K562 (cell line): ENCODE measurements at regions not wholly inside any gene's neighbourhood (a gene's known extent, or its start where the extent isn't known, plus 50 kb on each side); places are given as distances from the start of the nearest gene placed in this dataset.

ENCODE experiments used
- ATAC-seq: fragments of 200-7000 bp; cut with Tn5 transposase; 3 replicates; pipeline ENCODE4 v1.9.1; 2020; ENCODE audit warnings: moderate library complexity
- BruUV-seq: library from RNA; stranded (reverse); fragments of 400-500 nt; replicated peaks from 2 replicates; lab custom pipeline; 2021; lab: Mats Ljungman, UMichigan
- CTCF ChIA-PET: fragments of 300-600 bp; formaldehyde crosslinking; extraction: SDS; loops from one replicate; lab custom pipeline; 2021; ENCODE audit warnings: low intra/inter-chr PET ratio; lab: Yijun Ruan, JAX
- POLR2A ChIA-PET: fragments of 300-600, 350-650 bp; sonication (Branson Sonifier 250); formaldehyde crosslinking; extraction: SDS; loops from one replicate; lab custom pipeline; 2021; ENCODE audit warnings: antibody characterized with exemption, inconsistent platforms; lab: Yijun Ruan, JAX
- DNase-seq, 4 experiments: peaks; one replicate each; pipeline versions ENCODE4 v3.0.0 to v3.0.0-alpha.2; 2011 to 2018; ENCODE audit warnings: low spot score in 3 of 4, mixed read lengths in 3 of 4; ENCODE audit errors: extremely low read depth in 1 of 4
- FAIRE-seq: peaks from 2 replicates; lab custom pipeline; 2011; peaks lifted over from hg19 to GRCh38; lab: Jason Lieb, UNC
- H2AFZ ChIP-seq: 2 replicates; pipeline ENCODE4 v1.6.0; 2011; ENCODE audit warnings: low read depth, low read length, control low read depth, inconsistent platforms
- H3K27ac ChIP-seq: fragments of 200-600 bp; 3 replicates; pipeline ENCODE4 v1.8.0; 2011; ENCODE audit warnings: low read depth, mild to moderate bottlenecking, control low read depth, inconsistent platforms, low read length, moderate library complexity, mixed read lengths; ENCODE audit errors: extremely low read depth
- H3K27me3 ChIP-seq, 2 experiments: fragments of 300-600 bp in 1 of 2; 2 replicates in 1 of 2; 3 replicates in 1 of 2; pipeline versions ENCODE4 v1.6.0 to v1.8.0; 2011; ENCODE audit warnings: inconsistent platforms in 2 of 2, low read length in 2 of 2, mild to moderate bottlenecking in 1 of 2, mixed read lengths in 1 of 2, moderate library complexity in 1 of 2; ENCODE audit not compliant: control insufficient read depth in 2 of 2, insufficient read depth in 2 of 2
- H3K36me3 ChIP-seq: fragments of 300-600 bp; 3 replicates; pipeline ENCODE4 v1.8.0; 2011; ENCODE audit warnings: mild to moderate bottlenecking, low read length, inconsistent platforms; ENCODE audit not compliant: control insufficient read depth, insufficient read depth
- H3K4me1 ChIP-seq, 2 experiments: fragments of 200-600 bp in 1 of 2; replicated peaks in 1 of 2; 2 replicates in 1 of 2; 3 replicates in 1 of 2; pipeline versions ENCODE4 v1.5.1 to v1.8.0; 2011; ENCODE audit warnings: inconsistent platforms in 2 of 2, low read length in 2 of 2, mild to moderate bottlenecking in 1 of 2, mixed read lengths in 1 of 2, moderate library complexity in 1 of 2; ENCODE audit not compliant: control insufficient read depth in 2 of 2, insufficient read depth in 2 of 2
- H3K4me2 ChIP-seq: 2 replicates; pipeline ENCODE4 v1.6.1; 2011; ENCODE audit warnings: low read length, control low read depth, inconsistent platforms, mixed read lengths; ENCODE audit not compliant: insufficient read depth
- H3K4me3 ChIP-seq: fragments of 200-600 bp; sonication (generic), shearing (Covaris generic); 2 replicates; pipeline ENCODE4 v1.5.1; 2016; ENCODE audit warnings: control low read depth, inconsistent platforms
- H3K79me2 ChIP-seq: fragments of 200-600 bp; 3 replicates; pipeline ENCODE4 v1.8.0; 2011; ENCODE audit warnings: low read length, inconsistent platforms; ENCODE audit not compliant: control insufficient read depth, insufficient read depth
- H3K9ac ChIP-seq, 2 experiments: 2 replicates each; pipeline versions ENCODE4 v1.6.0 to v1.6.1; 2011; ENCODE audit warnings: low read depth in 2 of 2, low read length in 2 of 2, control low read depth in 1 of 2, inconsistent platforms in 1 of 2, mild to moderate bottlenecking in 1 of 2, mixed read lengths in 1 of 2; ENCODE audit not compliant: insufficient read depth in 1 of 2
- H3K9me1 ChIP-seq: one replicate; pipeline ENCODE4 v1.6.0; 2011; ENCODE audit warnings: inconsistent platforms, mild to moderate bottlenecking, low read length, moderate library complexity; ENCODE audit not compliant: control insufficient read depth, insufficient read depth
- H3K9me3 ChIP-seq: replicated peaks from 2 replicates; pipeline ENCODE4 v1.5.1; 2011; ENCODE audit warnings: low read depth, low read length, inconsistent platforms; ENCODE audit not compliant: control insufficient read depth, insufficient read depth
- H4K20me1 ChIP-seq: replicated peaks from 2 replicates; pipeline ENCODE4 v1.6.1; 2011; ENCODE audit warnings: low read length, inconsistent platforms, mixed read lengths; ENCODE audit not compliant: control insufficient read depth, insufficient read depth
- CBFA2T2 ChIP-seq: fragments of 450-650 bp; conservative IDR thresholded peaks from 2 replicates; pipeline ENCODE4 v1.6.1; 2017; ENCODE audit warnings: mild to moderate bottlenecking
- COPS2 ChIP-seq: fragments of 450-650 bp; conservative IDR thresholded peaks from 2 replicates; pipeline ENCODE4 v1.6.1; 2016; ENCODE audit warnings: mild to moderate bottlenecking, moderate library complexity
- ELF1 ChIP-seq: fragments of 200-800 bp; sonication (Bioruptor generic); IDR thresholded peaks from 2 replicates; pipeline ENCODE4 v1.6.1; 2016; ENCODE audit warnings: missing genetic modification characterization, missing compliant biosample characterization
- ILK ChIP-seq: fragments of 450-650 bp; IDR thresholded peaks from 2 replicates; pipeline ENCODE4 v1.6.1; 2016; ENCODE audit warnings: missing genetic modification characterization, low read depth, mild to moderate bottlenecking, missing compliant biosample characterization, moderate library complexity, borderline replicate concordance
- TAF7 ChIP-seq: fragments of 450-650 bp; IDR thresholded peaks from 2 replicates; pipeline ENCODE4 v1.6.1; 2016; ENCODE audit warnings: missing genetic modification characterization, missing compliant biosample characterization
- ZNF197 ChIP-seq: fragments of 200-800 bp; sonication (Bioruptor generic); IDR thresholded peaks from 2 replicates; pipeline ENCODE4 v1.6.1; 2016; ENCODE audit warnings: low read depth, missing genetic modification characterization, missing compliant biosample characterization
- ZNF785 ChIP-seq: fragments of 250-450 bp; sonication (Bioruptor Pico); IDR thresholded peaks from 2 replicates; pipeline ENCODE4 v1.4.0; 2020; ENCODE audit warnings: mild to moderate bottlenecking
- ZZZ3 ChIP-seq: fragments of 450-650 bp; IDR thresholded peaks from 2 replicates; pipeline ENCODE4 v1.6.1; 2016; ENCODE audit warnings: antibody characterized with exemption, mild to moderate bottlenecking, moderate library complexity
- WGBS: fragments of 100-300 bp; shearing (Covaris generic); methylation state at CpG from one replicate; pipeline ENCODE4 v1.1.6; 2016; ENCODE audit warnings: low coverage, mixed read lengths; ENCODE audit not compliant: insufficient coverage; ENCODE audit errors: missing lambda C conversion rate; 5-methylcytosine and 5-hydroxymethylcytosine counted together
- in situ Hi-C: fragments of 300-500 bp; cut with MboI; formaldehyde crosslinking; loops from 4 replicates; pipeline ENCODE4 v1.15.0; 2018; ENCODE audit warnings: inconsistent platforms, mixed read lengths
- intact Hi-C: fragments of 100-400 bp; cut with micrococcal nuclease; formaldehyde crosslinking; loops from 2 replicates; pipeline ENCODE4 v1.14.2; 2022
- TF ChIP-seq, protein P1 (sequence below), 2 experiments: fragments of 450-650 bp; formaldehyde crosslinking in 1 of 2; IDR thresholded peaks; 2 replicates each; pipeline versions ENCODE4 v1.4.0 to v1.6.1; 2014 to 2020; ENCODE audit warnings: mild to moderate bottlenecking in 2 of 2, borderline replicate concordance in 1 of 2, low read depth in 1 of 2
- TF ChIP-seq, protein P2 (sequence below): fragments of 250-450 bp; sonication (Bioruptor Pico); IDR thresholded peaks from 2 replicates; pipeline ENCODE4 v1.5.1; 2021; ENCODE audit warnings: mild to moderate bottlenecking

DNA sequence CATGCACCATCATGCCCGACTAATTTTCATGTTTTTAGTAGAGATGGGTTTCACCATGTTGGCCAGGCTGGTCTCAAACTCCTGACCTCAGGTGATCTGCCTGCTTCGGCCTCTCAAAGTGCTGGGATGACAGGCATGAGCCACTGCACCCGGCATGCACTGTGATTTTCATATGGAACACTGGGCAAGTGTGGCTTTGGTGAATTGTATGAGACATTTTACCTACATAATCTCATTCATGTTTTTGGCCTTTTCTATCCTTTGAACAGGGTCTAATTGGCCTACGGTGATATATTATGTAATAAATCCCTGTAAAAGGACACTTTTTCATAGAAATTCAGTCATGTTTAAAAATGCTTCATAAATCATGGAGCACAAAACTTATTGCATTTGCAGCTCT, 128.7 kb upstream of the SEMA6A start:
- POLR2A ChIA-PET, result no interaction called here
- FAIRE-seq (no peak), DNase-seq (no peak), ATAC-seq (no peak)
- H4K20me1 ChIP-seq, result no peaks in the 10 kb centered on the region
- intact Hi-C loops, result no loop called here
- H3K9me3 ChIP-seq, result no peaks in the 10 kb centered on the region
- CTCF ChIA-PET, result no interaction called here
- no peaks in the 10 kb centered on the region; a peak in 1 of 5 replicates for H3K27me3 ChIP-seq
- no peak overlapping the region for H3K27ac ChIP-seq
- no peak overlapping the region for H3K9ac ChIP-seq
- H3K79me2 ChIP-seq, result no peaks in the 10 kb centered on the region
- no peaks in the 10 kb centered on the region for H3K36me3 ChIP-seq
- H3K9me1 ChIP-seq, result no peaks in the 10 kb centered on the region
- H3K4me2 ChIP-seq, result no peak overlapping the region
- H3K4me1 ChIP-seq, result no peaks in the 10 kb centered on the region
- in situ Hi-C loops, result no loop called here
- BruUV-seq, result no TSS peak
- 0% methylated on average over 4 of the region's 4 CpGs for WGBS
- H2AFZ ChIP-seq, result no peak overlapping the region
- H3K4me3 ChIP-seq, result no peak overlapping the region
- TF ChIP-seq ZNF785 (CRISPR knock-in tag) (no peak), ELF1 (tag) (no peak), ZNF197 (no peak), COPS2 (no peak), TAF7 (no peak), ZZZ3 (no peak), CBFA2T2 (no peak), ILK (tag) (no peak)
- TF ChIP-seq, protein P1, sequence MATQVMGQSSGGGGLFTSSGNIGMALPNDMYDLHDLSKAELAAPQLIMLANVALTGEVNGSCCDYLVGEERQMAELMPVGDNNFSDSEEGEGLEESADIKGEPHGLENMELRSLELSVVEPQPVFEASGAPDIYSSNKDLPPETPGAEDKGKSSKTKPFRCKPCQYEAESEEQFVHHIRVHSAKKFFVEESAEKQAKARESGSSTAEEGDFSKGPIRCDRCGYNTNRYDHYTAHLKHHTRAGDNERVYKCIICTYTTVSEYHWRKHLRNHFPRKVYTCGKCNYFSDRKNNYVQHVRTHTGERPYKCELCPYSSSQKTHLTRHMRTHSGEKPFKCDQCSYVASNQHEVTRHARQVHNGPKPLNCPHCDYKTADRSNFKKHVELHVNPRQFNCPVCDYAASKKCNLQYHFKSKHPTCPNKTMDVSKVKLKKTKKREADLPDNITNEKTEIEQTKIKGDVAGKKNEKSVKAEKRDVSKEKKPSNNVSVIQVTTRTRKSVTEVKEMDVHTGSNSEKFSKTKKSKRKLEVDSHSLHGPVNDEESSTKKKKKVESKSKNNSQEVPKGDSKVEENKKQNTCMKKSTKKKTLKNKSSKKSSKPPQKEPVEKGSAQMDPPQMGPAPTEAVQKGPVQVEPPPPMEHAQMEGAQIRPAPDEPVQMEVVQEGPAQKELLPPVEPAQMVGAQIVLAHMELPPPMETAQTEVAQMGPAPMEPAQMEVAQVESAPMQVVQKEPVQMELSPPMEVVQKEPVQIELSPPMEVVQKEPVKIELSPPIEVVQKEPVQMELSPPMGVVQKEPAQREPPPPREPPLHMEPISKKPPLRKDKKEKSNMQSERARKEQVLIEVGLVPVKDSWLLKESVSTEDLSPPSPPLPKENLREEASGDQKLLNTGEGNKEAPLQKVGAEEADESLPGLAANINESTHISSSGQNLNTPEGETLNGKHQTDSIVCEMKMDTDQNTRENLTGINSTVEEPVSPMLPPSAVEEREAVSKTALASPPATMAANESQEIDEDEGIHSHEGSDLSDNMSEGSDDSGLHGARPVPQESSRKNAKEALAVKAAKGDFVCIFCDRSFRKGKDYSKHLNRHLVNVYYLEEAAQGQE (IDR thresholded peaks at IDR 0.05; ENCODE audit: borderline replicate concordance), result no peak
- TF ChIP-seq, protein P1 (CRISPR knock-in tag; IDR thresholded peaks at IDR 0.05; ENCODE audit: low read depth), result no peak
- TF ChIP-seq, protein P2, sequence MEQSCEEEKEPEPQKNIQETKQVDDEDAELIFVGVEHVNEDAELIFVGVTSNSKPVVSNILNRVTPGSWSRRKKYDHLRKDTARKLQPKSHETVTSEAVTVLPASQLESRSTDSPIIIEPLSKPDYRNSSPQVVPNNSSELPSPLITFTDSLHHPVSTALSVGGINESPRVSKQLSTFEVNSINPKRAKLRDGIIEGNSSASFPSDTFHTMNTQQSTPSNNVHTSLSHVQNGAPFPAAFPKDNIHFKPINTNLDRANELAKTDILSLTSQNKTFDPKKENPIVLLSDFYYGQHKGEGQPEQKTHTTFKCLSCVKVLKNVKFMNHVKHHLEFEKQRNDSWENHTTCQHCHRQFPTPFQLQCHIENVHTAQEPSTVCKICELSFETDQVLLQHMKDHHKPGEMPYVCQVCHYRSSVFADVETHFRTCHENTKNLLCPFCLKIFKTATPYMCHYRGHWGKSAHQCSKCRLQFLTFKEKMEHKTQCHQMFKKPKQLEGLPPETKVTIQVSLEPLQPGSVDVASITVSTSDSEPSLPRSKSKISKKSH (CRISPR knock-in tag), result no peak
